KMS-11 (cell line): ENCODE measurements at regions not wholly inside any gene's neighbourhood (a gene's known extent, or its start where the extent isn't known, plus 50 kb on each side); places are given as distances from the start of the nearest gene placed in this dataset.

ENCODE experiments used
- H2AFZ ChIP-seq: fragments of 200-600 bp; sonication (generic); 2 replicates; pipeline ENCODE4 v1.6.1; 2016; ENCODE audit warnings: antibody characterized with exemption, mixed run types, low read depth
- H3K27ac ChIP-seq: fragments of 200-600 bp; sonication (generic); 2 replicates; pipeline ENCODE4 v1.6.1; 2016; ENCODE audit warnings: mild to moderate bottlenecking, mixed run types
- H3K27me3 ChIP-seq: fragments of 200-600 bp; sonication (generic); 2 replicates; pipeline ENCODE4 v1.6.1; 2017; ENCODE audit warnings: mild to moderate bottlenecking, low read depth, mixed run types, moderate library complexity; ENCODE audit not compliant: insufficient read depth
- H3K36me3 ChIP-seq: fragments of 200-600 bp; sonication (generic); 2 replicates; pipeline ENCODE4 v1.6.1; 2017; ENCODE audit warnings: mild to moderate bottlenecking, mixed run types; ENCODE audit not compliant: insufficient read depth
- H3K4me1 ChIP-seq: fragments of 200-600 bp; sonication (generic); 2 replicates; pipeline ENCODE4 v1.6.1; 2016; ENCODE audit warnings: mild to moderate bottlenecking, low read depth, mixed run types; ENCODE audit not compliant: poor library complexity, severe bottlenecking
- H3K4me2 ChIP-seq: fragments of 200-600 bp; sonication (generic); 2 replicates; pipeline ENCODE4 v1.7.0; 2016; ENCODE audit warnings: mild to moderate bottlenecking, mixed run types
- H3K4me3 ChIP-seq: fragments of 200-600 bp; sonication (generic); IDR thresholded peaks from 2 replicates; pipeline ENCODE4 v1.6.1; 2017; ENCODE audit warnings: low read depth, low read length, mixed read lengths; ENCODE audit not compliant: insufficient read depth
- H3K79me2 ChIP-seq: fragments of 200-600 bp; sonication (generic); 2 replicates; pipeline ENCODE4 v1.6.1; 2016; ENCODE audit warnings: low read depth, mixed run types; ENCODE audit not compliant: insufficient read depth
- H3K9ac ChIP-seq: fragments of 200-600 bp; sonication (generic); 2 replicates; pipeline ENCODE4 v1.6.1; 2016; ENCODE audit warnings: mild to moderate bottlenecking, mixed run types
- H4K20me1 ChIP-seq: fragments of 200-600 bp; sonication (generic); 2 replicates; pipeline ENCODE4 v1.6.1; 2016; ENCODE audit warnings: mild to moderate bottlenecking, mixed run types; ENCODE audit not compliant: insufficient read depth
- TF ChIP-seq, protein P1 (sequence below): fragments of 200-600 bp; sonication (generic); conservative IDR thresholded peaks from 2 replicates; pipeline ENCODE4 v1.6.1; 2017; ENCODE audit warnings: low read depth, mild to moderate bottlenecking, antibody characterized with exemption, low read length, moderate library complexity, mixed read lengths

- no peaks in the 10 kb centered on the region for H3K79me2 ChIP-seq
- H3K27ac ChIP-seq: no peak overlapping the region
- H3K4me1 ChIP-seq: no peaks in the 10 kb centered on the region
- H2AFZ ChIP-seq: no peak overlapping the region
- no peak overlapping the region for H3K4me2 ChIP-seq
- H4K20me1 ChIP-seq: no peaks in the 10 kb centered on the region
- H3K4me3 ChIP-seq: no peak overlapping the region
- TF ChIP-seq, protein P1, sequence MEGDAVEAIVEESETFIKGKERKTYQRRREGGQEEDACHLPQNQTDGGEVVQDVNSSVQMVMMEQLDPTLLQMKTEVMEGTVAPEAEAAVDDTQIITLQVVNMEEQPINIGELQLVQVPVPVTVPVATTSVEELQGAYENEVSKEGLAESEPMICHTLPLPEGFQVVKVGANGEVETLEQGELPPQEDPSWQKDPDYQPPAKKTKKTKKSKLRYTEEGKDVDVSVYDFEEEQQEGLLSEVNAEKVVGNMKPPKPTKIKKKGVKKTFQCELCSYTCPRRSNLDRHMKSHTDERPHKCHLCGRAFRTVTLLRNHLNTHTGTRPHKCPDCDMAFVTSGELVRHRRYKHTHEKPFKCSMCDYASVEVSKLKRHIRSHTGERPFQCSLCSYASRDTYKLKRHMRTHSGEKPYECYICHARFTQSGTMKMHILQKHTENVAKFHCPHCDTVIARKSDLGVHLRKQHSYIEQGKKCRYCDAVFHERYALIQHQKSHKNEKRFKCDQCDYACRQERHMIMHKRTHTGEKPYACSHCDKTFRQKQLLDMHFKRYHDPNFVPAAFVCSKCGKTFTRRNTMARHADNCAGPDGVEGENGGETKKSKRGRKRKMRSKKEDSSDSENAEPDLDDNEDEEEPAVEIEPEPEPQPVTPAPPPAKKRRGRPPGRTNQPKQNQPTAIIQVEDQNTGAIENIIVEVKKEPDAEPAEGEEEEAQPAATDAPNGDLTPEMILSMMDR: no peak
- no peaks in the 10 kb centered on the region for H3K27me3 ChIP-seq
- no peaks in the 10 kb centered on the region for H3K36me3 ChIP-seq
- H3K9ac ChIP-seq: no peak overlapping the region
These were observed 203.7 kb upstream of the NWD2 start for GRCh38 chr4:37040816-37041215.

GRCh38 chr4:37043342-37043741, 201.2 kb upstream of the NWD2 start:
- Histone ChIP-seq H4K20me1 (no peaks in the 10 kb centered on the region), H3K4me3 (no peak overlapping the region), H3K27ac (no peak overlapping the region), H3K79me2 (no peaks in the 10 kb centered on the region), H3K4me1 (no peaks in the 10 kb centered on the region), H3K4me2 (no peak overlapping the region), H3K27me3 (no peaks in the 10 kb centered on the region), H3K36me3 (no peaks in the 10 kb centered on the region), H2AFZ (no peak overlapping the region), H3K9ac (no peak overlapping the region)
- TF ChIP-seq, protein P1: no peak

DNA sequence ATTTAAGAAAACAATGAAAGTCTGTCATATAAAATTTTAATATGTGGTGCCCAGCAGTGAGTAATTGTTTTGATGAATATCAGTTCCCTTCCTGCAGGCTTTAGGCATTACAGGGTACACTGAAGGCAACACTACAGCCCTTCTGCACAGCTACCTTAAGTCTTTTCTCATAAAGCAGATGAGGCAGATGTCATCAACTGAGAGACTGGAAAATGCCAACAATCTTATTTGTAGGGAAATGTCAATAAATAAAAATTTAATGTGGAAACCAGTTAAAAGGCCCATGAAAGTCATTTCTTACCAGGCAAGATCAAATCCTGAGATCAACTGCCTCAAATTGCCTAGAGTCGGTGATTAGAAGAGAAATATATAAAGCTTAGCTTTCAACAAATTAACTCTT, 193.4 kb upstream of the NWD2 start:
- no peak overlapping the region for H3K4me3 ChIP-seq
- TF ChIP-seq, protein P1: no peak

GRCh38 chr4:37051866-37052265, 192.7 kb upstream of the NWD2 start:
- H2AFZ ChIP-seq: no peak overlapping the region
- no peaks in the 10 kb centered on the region for H3K27me3 ChIP-seq
- H3K79me2 ChIP-seq: no peaks in the 10 kb centered on the region
- no peak overlapping the region for H3K4me2 ChIP-seq
- H3K9ac ChIP-seq: no peak overlapping the region
- H4K20me1 ChIP-seq: no peaks in the 10 kb centered on the region
- TF ChIP-seq, protein P1: no peak
- H3K4me1 ChIP-seq: no peaks in the 10 kb centered on the region
- H3K27ac ChIP-seq: no peak overlapping the region
- no peaks in the 10 kb centered on the region for H3K36me3 ChIP-seq
- no peak overlapping the region for H3K4me3 ChIP-seq

More for the DNA sequence above, 193.4 kb upstream of the NWD2 start:
- Histone ChIP-seq H3K9ac (no peak overlapping the region), H3K27me3 (no peaks in the 10 kb centered on the region), H4K20me1 (no peaks in the 10 kb centered on the region), H3K79me2 (no peaks in the 10 kb centered on the region), H3K4me2 (no peak overlapping the region), H3K4me1 (no peaks in the 10 kb centered on the region), H2AFZ (no peak overlapping the region), H3K36me3 (no peaks in the 10 kb centered on the region), H3K27ac (no peak overlapping the region)
